Peyer's patch (tissue), 4 donors: ENCODE measurements at regions not wholly inside any gene's neighbourhood (a gene's known extent, or its start where the extent isn't known, plus 50 kb on each side); places are given as distances from the start of the nearest gene placed in this dataset.

ENCODE experiments used
- POLR2A ChIP-seq, 2 donors: fragments of 450-650 bp; IDR thresholded peaks; one replicate each; pipeline ENCODE4 v1.5.1; 2017; ENCODE audit warnings: antibody characterized with exemption in 2 of 2, mild to moderate bottlenecking in 2 of 2, moderate library complexity in 2 of 2
- TF ChIP-seq, protein P1 (sequence below), 6 experiments: fragments of 450-650 bp in 4 of 6; fragments of 200-600 bp in 2 of 6; sonication (generic) in 1 of 6; IDR thresholded peaks; one replicate each; pipeline ENCODE4 v1.5.1; 2017 to 2019; ENCODE audit warnings: antibody characterized with exemption in 6 of 6, mild to moderate bottlenecking in 3 of 6, moderate library complexity in 1 of 6

GRCh38 chr21:41677671-41678015, 89.2 kb downstream of the RIPK4 start:
- TF ChIP-seq POLR2A (IDR thresholded peaks at IDR 0.05) = no peak
- TF ChIP-seq, protein P1, sequence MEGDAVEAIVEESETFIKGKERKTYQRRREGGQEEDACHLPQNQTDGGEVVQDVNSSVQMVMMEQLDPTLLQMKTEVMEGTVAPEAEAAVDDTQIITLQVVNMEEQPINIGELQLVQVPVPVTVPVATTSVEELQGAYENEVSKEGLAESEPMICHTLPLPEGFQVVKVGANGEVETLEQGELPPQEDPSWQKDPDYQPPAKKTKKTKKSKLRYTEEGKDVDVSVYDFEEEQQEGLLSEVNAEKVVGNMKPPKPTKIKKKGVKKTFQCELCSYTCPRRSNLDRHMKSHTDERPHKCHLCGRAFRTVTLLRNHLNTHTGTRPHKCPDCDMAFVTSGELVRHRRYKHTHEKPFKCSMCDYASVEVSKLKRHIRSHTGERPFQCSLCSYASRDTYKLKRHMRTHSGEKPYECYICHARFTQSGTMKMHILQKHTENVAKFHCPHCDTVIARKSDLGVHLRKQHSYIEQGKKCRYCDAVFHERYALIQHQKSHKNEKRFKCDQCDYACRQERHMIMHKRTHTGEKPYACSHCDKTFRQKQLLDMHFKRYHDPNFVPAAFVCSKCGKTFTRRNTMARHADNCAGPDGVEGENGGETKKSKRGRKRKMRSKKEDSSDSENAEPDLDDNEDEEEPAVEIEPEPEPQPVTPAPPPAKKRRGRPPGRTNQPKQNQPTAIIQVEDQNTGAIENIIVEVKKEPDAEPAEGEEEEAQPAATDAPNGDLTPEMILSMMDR (IDR thresholded peaks at IDR 0.05) = no peak
